NCI-H146 (cell line): ENCODE measurements at regions not wholly inside any gene's neighbourhood (a gene's known extent, or its start where the extent isn't known, plus 50 kb on each side); places are given as distances from the start of the nearest gene placed in this dataset.
"Not testable (repeated sequence)": the region's sequence is repeated elsewhere in the genome, so short reads cannot be mapped to it uniquely, and the experiment has no call there.

ENCODE experiments used
- DNase-seq: peaks from one replicate; lab custom pipeline; 2025; lab: John Stamatoyannopoulos, UW

GRCh38 chr20:1845163-1845523 lies 50.1 kb upstream of the SIRPA start:
- no peak for DNase-seq

GRCh38 chr20:1844325-1845162 lies 50.7 kb upstream of the SIRPA start:
- no peak for DNase-seq

- DNase-seq = no peak
These were observed 52.9 kb upstream of the SIRPA start for GRCh38 chr20:1842281-1842680.

- no peak for DNase-seq
These were observed 53.6 kb upstream of the SIRPA start for GRCh38 chr20:1841554-1842140.

GRCh38 chr20:1840817-1841553 lies 54.2 kb upstream of the SIRPA start:
- DNase-seq = no peak

GRCh38 chr20:1839376-1840317 lies 55.6 kb upstream of the SIRPA start:
- not testable (repeated sequence) for DNase-seq

GRCh38 chr20:1838556-1839279 lies 56.5 kb upstream of the SIRPA start:
- DNase-seq = no peak

- no peak for DNase-seq
These were observed 59.8 kb upstream of the SIRPA start for GRCh38 chr20:1835186-1836035.

GRCh38 chr20:1833728-1834726 lies 61.2 kb upstream of the SIRPA start:
- DNase-seq = no peak

- no peak for DNase-seq
These were observed 62.0 kb upstream of the SIRPA start for GRCh38 chr20:1833216-1833615.

GRCh38 chr20:1832634-1833033 lies 62.6 kb upstream of the SIRPA start:
- DNase-seq = no peak

- DNase-seq = no peak
These were observed 63.6 kb upstream of the SIRPA start for GRCh38 chr20:1831606-1832005.

- no peak for DNase-seq
These were observed 64.1 kb upstream of the SIRPA start for GRCh38 chr20:1831096-1831495.

GRCh38 chr20:1830240-1830639 lies 65.0 kb upstream of the SIRPA start:
- DNase-seq = no peak

GRCh38 chr20:1829531-1829930 lies 65.7 kb upstream of the SIRPA start:
- no peak for DNase-seq

- DNase-seq = no peak
These were observed 66.4 kb upstream of the SIRPA start for GRCh38 chr20:1828786-1829131.

- DNase-seq = no peak
These were observed 67.0 kb upstream of the SIRPA start for GRCh38 chr20:1827974-1828785.

GRCh38 chr20:1827510-1827973 lies 67.7 kb upstream of the SIRPA start:
- DNase-seq = no peak
